H1 (cell line): ENCODE measurements at regions not wholly inside any gene's neighbourhood (a gene's known extent, or its start where the extent isn't known, plus 50 kb on each side); places are given as distances from the start of the nearest gene placed in this dataset.

ENCODE experiments used
- CTCF ChIP-seq, 3 experiments: IDR thresholded peaks; 1 replicate in 2 of 3; 2 replicates in 1 of 3; pipeline versions ENCODE4 v1.5.1 to v1.6.1; 2011; ENCODE audit warnings: low read length in 3 of 3, mild to moderate bottlenecking in 3 of 3, inconsistent platforms in 2 of 3, low read depth in 1 of 3, moderate library complexity in 1 of 3; ENCODE audit not compliant: insufficient read depth in 1 of 3; ENCODE audit errors: control extremely low read depth in 1 of 3
- EP300 ChIP-seq, 2 experiments: IDR thresholded peaks; 1 replicate in 1 of 2; 2 replicates in 1 of 2; pipeline ENCODE4 v1.6.1; 2011 to 2012; ENCODE audit warnings: low read depth in 2 of 2, low read length in 2 of 2, mild to moderate bottlenecking in 2 of 2, borderline replicate concordance in 1 of 2, inconsistent platforms in 1 of 2, moderate library complexity in 1 of 2
- EZH2 ChIP-seq: fragments of 200-600 bp; sonication (generic); IDR thresholded peaks from 2 replicates; pipeline ENCODE4 v1.7.1; 2012; ENCODE audit warnings: low read depth, mild to moderate bottlenecking, moderate library complexity, low read length, inconsistent platforms; ENCODE audit not compliant: severe bottlenecking
- NRF1 ChIP-seq: IDR thresholded peaks from 2 replicates; pipeline ENCODE4 v1.6.1; 2011; ENCODE audit warnings: mild to moderate bottlenecking, low read depth, low read length, improper control_type of control experiment
- POLR2A ChIP-seq, 2 experiments: IDR thresholded peaks; 1 replicate in 1 of 2; 2 replicates in 1 of 2; pipeline ENCODE4 v1.6.1; 2011; ENCODE audit warnings: low read depth in 2 of 2, low read length in 2 of 2, mild to moderate bottlenecking in 2 of 2; ENCODE audit errors: control extremely low read depth in 1 of 2
- POLR2AphosphoS5 ChIP-seq: IDR thresholded peaks from 2 replicates; pipeline ENCODE4 v1.6.1; 2011; ENCODE audit warnings: low read depth, low read length
- TEAD4 ChIP-seq: IDR thresholded peaks from 2 replicates; pipeline ENCODE4 v1.6.1; 2012; ENCODE audit warnings: low read depth, low read length, inconsistent platforms, mixed read lengths

DNA sequence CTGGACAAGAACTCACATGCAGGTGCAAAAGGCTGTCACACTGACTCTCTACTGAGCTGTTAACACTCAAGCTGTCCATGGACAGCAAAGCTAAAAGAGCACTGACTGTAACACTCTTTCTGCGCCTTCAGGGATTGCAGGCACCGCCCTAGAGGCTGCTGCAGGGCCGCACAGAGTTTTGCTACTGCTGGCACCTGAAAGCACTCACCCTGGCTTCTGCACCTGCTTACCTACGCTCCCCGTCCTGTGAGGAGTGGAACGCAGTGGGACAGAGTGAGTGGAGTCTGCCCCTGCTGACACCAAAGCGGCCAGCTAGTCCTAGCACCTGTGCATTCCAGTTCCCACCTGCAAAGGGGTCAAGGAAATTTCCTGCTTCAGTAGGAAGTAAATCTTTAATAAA, 941.3 kb downstream of the DIPK2A start:
- TF ChIP-seq TEAD4 (no peak), POLR2A (IDR thresholded peaks at IDR 0.05; ENCODE audit: control extremely low read depth in 1 of 2, low read depth in 2 of 2, low read length in 2 of 2) (no peak), EZH2 (no peak), POLR2AphosphoS5 (no peak), NRF1 (no peak), CTCF (IDR thresholded peaks at IDR 0.05; ENCODE audit: control extremely low read depth in 1 of 3, insufficient read depth in 1 of 3, low read depth in 1 of 3, low read length in 3 of 3) (no peak), EP300 (IDR thresholded peaks at IDR 0.05; ENCODE audit: borderline replicate concordance in 1 of 2, low read depth in 2 of 2, low read length in 2 of 2) (no peak)
